IPS-NIHi7 (cell line): ENCODE measurements at regions not wholly inside any gene's neighbourhood (a gene's known extent, or its start where the extent isn't known, plus 50 kb on each side); places are given as distances from the start of the nearest gene placed in this dataset.

Source experiments
- DNase-seq: peaks from one replicate; pipeline ENCODE4 v3.0.0; 2012; ENCODE audit warnings: mixed read lengths; ENCODE audit errors: extremely low spot score

- DNase-seq: no peak
These were observed 891.5 kb downstream of the SUCLG1 start for GRCh38 chr2:83567551-83567950.

GRCh38 chr2:83565626-83566025 is 893.5 kb downstream of the SUCLG1 start:
- no peak for DNase-seq

GRCh38 chr2:83565181-83565580 is 893.9 kb downstream of the SUCLG1 start:
- no peak for DNase-seq

- no peak for DNase-seq
These were observed 897.5 kb downstream of the SUCLG1 start for GRCh38 chr2:83561592-83561991.

- DNase-seq: no peak
These were observed 922.5 kb downstream of the SUCLG1 start for GRCh38 chr2:83536556-83536955.

- DNase-seq: no peak
These were observed 924.7 kb downstream of the SUCLG1 start for GRCh38 chr2:83534416-83534815.

- no peak for DNase-seq
These were observed 927.8 kb downstream of the SUCLG1 start for GRCh38 chr2:83531206-83531826.

GRCh38 chr2:83528767-83529166 is 930.3 kb downstream of the SUCLG1 start:
- no peak for DNase-seq

GRCh38 chr2:83522891-83523493 is 936.1 kb downstream of the SUCLG1 start:
- DNase-seq: no peak

- DNase-seq: no peak
These were observed 941.2 kb downstream of the SUCLG1 start for GRCh38 chr2:83517727-83518368.

GRCh38 chr2:83516503-83516902 is 942.6 kb downstream of the SUCLG1 start:
- DNase-seq: peak; percentile 38

- DNase-seq: no peak
These were observed 971.6 kb downstream of the SUCLG1 start for GRCh38 chr2:83487451-83487850.

- no peak for DNase-seq
These were observed 977.6 kb downstream of the SUCLG1 start for GRCh38 chr2:83481436-83481835.

- DNase-seq: no peak
These were observed 981.0 kb downstream of the SUCLG1 start for GRCh38 chr2:83478037-83478436.

GRCh38 chr2:83475371-83475770 is 983.7 kb downstream of the SUCLG1 start:
- DNase-seq: no peak

- no peak for DNase-seq
These were observed 987.4 kb downstream of the SUCLG1 start for GRCh38 chr2:83471655-83472054.

- DNase-seq: no peak
These were observed 988.2 kb downstream of the SUCLG1 start for GRCh38 chr2:83470928-83471327.

GRCh38 chr2:83464444-83464843 is 994.6 kb downstream of the SUCLG1 start:
- DNase-seq: no peak

- no peak for DNase-seq
These were observed 996.2 kb downstream of the SUCLG1 start for GRCh38 chr2:83462881-83463280.

GRCh38 chr2:83461135-83461534 is 997.9 kb downstream of the SUCLG1 start:
- DNase-seq: no peak

GRCh38 chr2:83459456-83459855 is 999.6 kb downstream of the SUCLG1 start:
- DNase-seq: no peak

- no peak for DNase-seq
These were observed 1023.1 kb downstream of the SUCLG1 start for GRCh38 chr2:83435989-83436388.

GRCh38 chr2:83420993-83421392 is 1038.1 kb downstream of the SUCLG1 start:
- no peak for DNase-seq
